WTC11 (cell line): ENCODE measurements at regions not wholly inside any gene's neighbourhood (a gene's known extent, or its start where the extent isn't known, plus 50 kb on each side); places are given as distances from the start of the nearest gene placed in this dataset.

Source experiments
- ATAC-seq: fragments of 200-7000 bp; cut with Tn5 transposase; 2 replicates; pipeline ENCODE4 v1.10.0; 2021; ENCODE audit warnings: mild to moderate bottlenecking, moderate library complexity
- CTCF ChIA-PET: fragments of 300-600 bp; sonication (Branson Sonifier 250); formaldehyde crosslinking; loops from one replicate; lab custom pipeline; 2021; ENCODE audit warnings: antibody characterized with exemption; lab: Charles Lee
- POLR2A ChIA-PET: fragments of 350-600 bp; sonication (Branson Sonifier 250); formaldehyde crosslinking; loops from one replicate; lab custom pipeline; 2021; ENCODE audit warnings: antibody characterized with exemption; lab: Charles Lee
- DNase-seq: peaks from one replicate; pipeline ENCODE4 v3.0.0; 2021; ENCODE audit warnings: low spot score
- H3K27ac Mint-ChIP-seq: 2 replicates; pipeline ENCODE4 v1.8.0; 2021; ENCODE audit warnings: mixed read lengths
- H3K27me3 Mint-ChIP-seq: 2 replicates; pipeline ENCODE4 v1.8.0; 2021; ENCODE audit warnings: low read depth, mild to moderate bottlenecking, moderate library complexity, mixed read lengths
- H3K36me3 Mint-ChIP-seq: 2 replicates; pipeline ENCODE4 v1.8.0; 2021; ENCODE audit warnings: mixed read lengths
- H3K4me1 Mint-ChIP-seq: 2 replicates; pipeline ENCODE4 v1.8.0; 2022; ENCODE audit warnings: mixed read lengths
- H3K4me3 Mint-ChIP-seq: 2 replicates; pipeline ENCODE4 v1.8.0; 2021; ENCODE audit warnings: mild to moderate bottlenecking, moderate library complexity, mixed read lengths
- H3K9me3 Mint-ChIP-seq: 2 replicates; pipeline ENCODE4 v1.8.0; 2021; ENCODE audit warnings: mixed read lengths
- AR ChIP-seq: fragments of 250-450 bp; sonication (Bioruptor Pico); IDR thresholded peaks from 2 replicates; pipeline ENCODE4 v1.9.0; 2021; ENCODE audit warnings: mild to moderate bottlenecking
- ATF3 ChIP-seq: sonication (generic); formaldehyde crosslinking; conservative IDR thresholded peaks from 2 replicates; pipeline ENCODE4 v1.8.1; 2022; ENCODE audit warnings: mild to moderate bottlenecking, missing genetic modification reagents
- CDX4 ChIP-seq: fragments of 250-450 bp; sonication (Bioruptor Pico); IDR thresholded peaks from 2 replicates; pipeline ENCODE4 v1.9.0; 2021; ENCODE audit warnings: moderate library complexity, mild to moderate bottlenecking, inconsistent platforms, borderline replicate concordance
- E2F4 ChIP-seq: sonication (generic); formaldehyde crosslinking; IDR thresholded peaks from 2 replicates; pipeline ENCODE4 v1.8.1; 2022; ENCODE audit warnings: low read depth, mild to moderate bottlenecking, moderate library complexity, missing genetic modification reagents, borderline replicate concordance
- ERG ChIP-seq: fragments of 250-450 bp; sonication (Bioruptor Pico); IDR thresholded peaks from 2 replicates; pipeline ENCODE4 v1.8.0; 2021; ENCODE audit warnings: mild to moderate bottlenecking
- GABPB1 ChIP-seq: sonication (generic); formaldehyde crosslinking; IDR thresholded peaks from 2 replicates; pipeline ENCODE4 v1.8.1; 2023; ENCODE audit warnings: mild to moderate bottlenecking, missing genetic modification reagents
- KAT7 ChIP-seq: sonication (generic); formaldehyde crosslinking; IDR thresholded peaks from 2 replicates; pipeline ENCODE4 v1.8.1; 2023; ENCODE audit warnings: missing genetic modification reagents, mild to moderate bottlenecking, borderline replicate concordance
- NFATC4 ChIP-seq: fragments of 250-450 bp; sonication (Bioruptor Pico); IDR thresholded peaks from 2 replicates; pipeline ENCODE4 v1.9.0; 2021; ENCODE audit warnings: mild to moderate bottlenecking
- NR1H2 ChIP-seq: sonication (generic); formaldehyde crosslinking; IDR thresholded peaks from 2 replicates; pipeline ENCODE4 v1.9.0; 2021; ENCODE audit warnings: mild to moderate bottlenecking, moderate library complexity, missing genetic modification reagents
- PREB ChIP-seq: sonication (generic); formaldehyde crosslinking; IDR thresholded peaks from 2 replicates; pipeline ENCODE4 v1.8.1; 2022; ENCODE audit warnings: mild to moderate bottlenecking, missing genetic modification reagents, moderate library complexity, borderline replicate concordance
- RORB ChIP-seq: fragments of 250-450 bp; sonication (Bioruptor Pico); IDR thresholded peaks from 2 replicates; pipeline ENCODE4 v1.9.0; 2021; ENCODE audit warnings: mild to moderate bottlenecking
- STAT6 ChIP-seq: sonication (generic); formaldehyde crosslinking; conservative IDR thresholded peaks from 2 replicates; pipeline ENCODE4 v1.8.1; 2023; ENCODE audit warnings: mild to moderate bottlenecking, low read depth, missing genetic modification reagents, moderate library complexity
- TCF7 ChIP-seq: sonication (generic); formaldehyde crosslinking; IDR thresholded peaks from 2 replicates; pipeline ENCODE4 v1.8.0; 2022; ENCODE audit warnings: mild to moderate bottlenecking, low read depth, missing genetic modification reagents, moderate library complexity
- ZNF281 ChIP-seq: sonication (generic); formaldehyde crosslinking; IDR thresholded peaks from 2 replicates; pipeline ENCODE4 v1.8.0; 2023; ENCODE audit warnings: mild to moderate bottlenecking, missing genetic modification reagents
- ZNF532 ChIP-seq: fragments of 250-450 bp; sonication (Bioruptor Pico); IDR thresholded peaks from 2 replicates; pipeline ENCODE4 v1.9.0; 2021; ENCODE audit warnings: mild to moderate bottlenecking, borderline replicate concordance

- no peak for TF ChIP-seq NR1H2
- TF ChIP-seq E2F4 (CRISPR knock-in tag) = no peak
- TF ChIP-seq TCF7 (CRISPR knock-in tag) = no peak
- TF ChIP-seq ZNF532 (CRISPR knock-in tag) = no peak
- no peak for TF ChIP-seq CDX4 (CRISPR knock-in tag)
- no peak for TF ChIP-seq AR (CRISPR knock-in tag)
- TF ChIP-seq STAT6 = no peak
- TF ChIP-seq, all 79 proteins: peak for 0
These were observed 482.2 kb upstream of the GOT2 start (continued) for GRCh38 chr16:59216291-59216690.

- ChIA-PET POLR2A (no interaction called here), CTCF (no interaction called here)
- TF ChIP-seq PREB (CRISPR knock-in tag) = no peak
- TF ChIP-seq STAT6 = no peak
- no peak for TF ChIP-seq ERG (CRISPR knock-in tag)
- no peak for TF ChIP-seq ZNF281 (CRISPR knock-in tag)
- no peak for TF ChIP-seq ATF3 (CRISPR knock-in tag)
- TF ChIP-seq NFATC4 (CRISPR knock-in tag) = no peak
- TF ChIP-seq GABPB1 (CRISPR knock-in tag) = no peak
- no peak for TF ChIP-seq KAT7 (CRISPR knock-in tag)
- TF ChIP-seq RORB (CRISPR knock-in tag) = no peak
These were observed 480.3 kb upstream of the GOT2 start for GRCh38 chr16:59214455-59214854.

More at GRCh38 chr16:59214455-59214854, 480.3 kb upstream of the GOT2 start:
- ATAC-seq (no peak), DNase-seq (no peak)
- Mint-ChIP-seq H3K9me3 (peaks cover 19% of the 10 kb centered on the region), H3K4me1 (peaks cover 24% of the 10 kb centered on the region), H3K36me3 (no peaks in the 10 kb centered on the region), H3K27ac (no peak overlapping the region), H3K27me3 (no peaks in the 10 kb centered on the region), H3K4me3 (no peak overlapping the region)
